PC-9 (cell line): ENCODE measurements at regions not wholly inside any gene's neighbourhood (a gene's known extent, or its start where the extent isn't known, plus 50 kb on each side); places are given as distances from the start of the nearest gene placed in this dataset.

Source experiments
- CTCF ChIP-seq: fragments of 200-600 bp; sonication (generic); conservative IDR thresholded peaks from 2 replicates; pipeline ENCODE4 v1.6.1; 2017; ENCODE audit warnings: mixed run types, antibody characterized with exemption, mild to moderate bottlenecking, moderate library complexity
- EZH2 ChIP-seq: fragments of 200-600 bp; sonication (generic); IDR thresholded peaks from 2 replicates; pipeline ENCODE4 v1.8.0; 2017; ENCODE audit warnings: antibody characterized with exemption, low read depth

- TF ChIP-seq CTCF (no peak), EZH2 (no peak)
Measured at GRCh38 chr15:91374336-91374735, 274.3 kb downstream of the SV2B start.
